Hepatocyte (in vitro differentiated cells): ENCODE measurements at regions not wholly inside any gene's neighbourhood (a gene's known extent, or its start where the extent isn't known, plus 50 kb on each side); places are given as distances from the start of the nearest gene placed in this dataset.

Experiments
- DNase-seq: peaks from one replicate; pipeline ENCODE4 v3.0.0-alpha.2; 2016; ENCODE audit warnings: low spot score
- H2AFZ ChIP-seq: fragments of 200-600 bp; sonication (generic); 2 replicates; pipeline ENCODE4 v1.6.0; 2016; ENCODE audit warnings: antibody characterized with exemption, mild to moderate bottlenecking
- H3K27ac ChIP-seq: fragments of 200-600 bp; sonication (generic); 2 replicates; pipeline ENCODE4 v1.5.1; 2016; ENCODE audit warnings: mild to moderate bottlenecking
- H3K27me3 ChIP-seq: fragments of 200-600 bp; sonication (generic); 2 replicates; pipeline ENCODE4 v1.6.1; 2016
- H3K36me3 ChIP-seq: fragments of 200-600 bp; sonication (generic); replicated peaks from 2 replicates; pipeline ENCODE4 v1.5.1; 2016; ENCODE audit warnings: low read depth; ENCODE audit not compliant: insufficient read depth
- H3K4me1 ChIP-seq: fragments of 200-600 bp; sonication (generic); 2 replicates; pipeline ENCODE4 v1.5.1; 2016; ENCODE audit warnings: mild to moderate bottlenecking, moderate library complexity; ENCODE audit not compliant: insufficient read depth
- H3K4me2 ChIP-seq: fragments of 200-600 bp; sonication (generic); 2 replicates; pipeline ENCODE4 v1.6.0; 2016
- H3K4me3 ChIP-seq: fragments of 200-600 bp; sonication (generic); 2 replicates; pipeline ENCODE4 v1.5.1; 2016; ENCODE audit warnings: mild to moderate bottlenecking
- H3K79me2 ChIP-seq: fragments of 200-600 bp; sonication (generic); 2 replicates; pipeline ENCODE4 v1.6.0; 2017; ENCODE audit warnings: mild to moderate bottlenecking
- H3K9me2 ChIP-seq: fragments of 200-600 bp; sonication (generic); replicated peaks from 2 replicates; pipeline ENCODE4 v1.6.0; 2017; ENCODE audit warnings: mild to moderate bottlenecking; ENCODE audit not compliant: insufficient read depth
- H3K9me3 ChIP-seq: fragments of 200-600 bp; sonication (generic); 2 replicates; pipeline ENCODE4 v1.5.1; 2016; ENCODE audit warnings: low read depth, mild to moderate bottlenecking
- H4K20me1 ChIP-seq: fragments of 200-600 bp; sonication (generic); 2 replicates; pipeline ENCODE4 v1.6.0; 2016; ENCODE audit warnings: mild to moderate bottlenecking; ENCODE audit not compliant: insufficient read depth, poor library complexity, severe bottlenecking
- CTCF ChIP-seq: fragments of 200-600 bp; sonication (generic); IDR thresholded peaks from 2 replicates; pipeline ENCODE4 v1.5.1; 2016; ENCODE audit warnings: antibody characterized with exemption, mild to moderate bottlenecking; ENCODE audit not compliant: poor library complexity
- EZH2 ChIP-seq: fragments of 200-600 bp; sonication (generic); IDR thresholded peaks from 2 replicates; pipeline ENCODE4 v1.6.1; 2016; ENCODE audit warnings: antibody characterized with exemption, mild to moderate bottlenecking, borderline replicate concordance
- EZH2phosphoT487 ChIP-seq: fragments of 200-600 bp; sonication (generic); IDR thresholded peaks from one replicate; pipeline ENCODE4 v1.6.1; 2018; ENCODE audit warnings: antibody characterized with exemption, mild to moderate bottlenecking, low read depth, moderate library complexity; ENCODE audit not compliant: unreplicated experiment, severe bottlenecking
- WGBS: methylation state at CpG from one replicate; pipeline ENCODE4 v1.1.6; 2016; ENCODE audit warnings: low lambda C conversion rate; ENCODE audit errors: missing lambda C conversion rate; 5-methylcytosine and 5-hydroxymethylcytosine counted together

GRCh38 chr9:2494562-2494961 lies 127.0 kb upstream of the VLDLR start:
- no peak overlapping the region for H3K4me2 ChIP-seq
- TF ChIP-seq EZH2 (no peak), EZH2phosphoT487 (no peak), CTCF (no peak)
- WGBS: 76% methylated on average over 2 of the region's 2 CpGs

GRCh38 chr9:2495221-2496005 lies 126.2 kb upstream of the VLDLR start:
- no peaks in the 10 kb centered on the region for H3K36me3 ChIP-seq
- H3K79me2 ChIP-seq: no peaks in the 10 kb centered on the region
- no peaks in the 10 kb centered on the region for H3K9me3 ChIP-seq
- DNase-seq: no peak
- no peak overlapping the region for H3K4me3 ChIP-seq
- H3K4me1 ChIP-seq: peaks cover 9% of the 10 kb centered on the region
- no peaks in the 10 kb centered on the region for H3K27me3 ChIP-seq
- H4K20me1 ChIP-seq: no peaks in the 10 kb centered on the region
- H3K27ac ChIP-seq: no peak overlapping the region
- H3K4me2 ChIP-seq: no peak overlapping the region
- 91% methylated on average over 3 of the region's 3 CpGs for WGBS
- H3K9me2 ChIP-seq: no peaks in the 10 kb centered on the region
- no peak for TF ChIP-seq EZH2phosphoT487
- no peak for TF ChIP-seq EZH2
- no peak for TF ChIP-seq CTCF
- no peak overlapping the region for H2AFZ ChIP-seq

More at GRCh38 chr9:2494562-2494961, 127.0 kb upstream of the VLDLR start:
- no peaks in the 10 kb centered on the region for H3K27me3 ChIP-seq
- H2AFZ ChIP-seq: no peak overlapping the region
- peak; percentile 25 for DNase-seq
- H3K9me2 ChIP-seq: no peaks in the 10 kb centered on the region
- H3K36me3 ChIP-seq: no peaks in the 10 kb centered on the region
- H3K9me3 ChIP-seq: no peaks in the 10 kb centered on the region
- no peak overlapping the region for H3K4me3 ChIP-seq
- H3K79me2 ChIP-seq: no peaks in the 10 kb centered on the region
- no peaks in the 10 kb centered on the region for H4K20me1 ChIP-seq
- peaks cover 9% of the 10 kb centered on the region for H3K4me1 ChIP-seq
- H3K27ac ChIP-seq: no peak overlapping the region

- TF ChIP-seq EZH2 (no peak), EZH2phosphoT487 (no peak), CTCF (no peak)
- 99% methylated on average over 5 of the region's 5 CpGs for WGBS
- Histone ChIP-seq H3K36me3 (no peaks in the 10 kb centered on the region), H4K20me1 (no peaks in the 10 kb centered on the region), H2AFZ (no peak overlapping the region), H3K4me1 (peaks cover 9% of the 10 kb centered on the region), H3K27ac (no peak overlapping the region), H3K27me3 (no peaks in the 10 kb centered on the region), H3K4me3 (no peak overlapping the region), H3K9me3 (no peaks in the 10 kb centered on the region), H3K79me2 (no peaks in the 10 kb centered on the region), H3K9me2 (no peaks in the 10 kb centered on the region), H3K4me2 (no peak overlapping the region)
- no peak for DNase-seq
Measured at GRCh38 chr9:2496169-2496568, 125.4 kb upstream of the VLDLR start.
